Uterus (tissue), 3 donors: ENCODE measurements at regions not wholly inside any gene's neighbourhood (a gene's known extent, or its start where the extent isn't known, plus 50 kb on each side); places are given as distances from the start of the nearest gene placed in this dataset.

Source experiments
- DNase-seq, 2 donors: peaks; one replicate each; pipeline ENCODE4 v3.0.0-alpha.2; 2019 to 2020
- H3K27ac ChIP-seq, 2 donors: fragments of 200-600 bp; sonication (generic); 1 replicate in 1 of 2; 2 replicates in 1 of 2; pipeline ENCODE4 v1.5.1; 2016 to 2018
- H3K27me3 ChIP-seq, 2 donors: fragments of 200-600 bp; sonication (generic); one replicate each; pipeline ENCODE4 v1.5.1; 2018 to 2019; ENCODE audit warnings: control low read depth in 1 of 2
- H3K36me3 ChIP-seq, 2 donors: fragments of 200-600 bp; sonication (generic); one replicate each; pipeline ENCODE4 v1.5.1; 2019; ENCODE audit warnings: control low read depth in 1 of 2
- H3K4me1 ChIP-seq, 2 donors: fragments of 200-600 bp; sonication (generic); one replicate each; pipeline ENCODE4 v1.5.1; 2018 to 2019; ENCODE audit warnings: control low read depth in 1 of 2
- H3K4me3 ChIP-seq, 2 donors: fragments of 200-600 bp; sonication (generic); 1 replicate in 1 of 2; 2 replicates in 1 of 2; pipeline ENCODE4 v1.5.1; 2018 to 2019; ENCODE audit warnings: mild to moderate bottlenecking in 1 of 2
- H3K9me3 ChIP-seq, 2 donors: fragments of 200-600 bp; sonication (generic); one replicate each; pipeline ENCODE4 v1.5.1; 2019; ENCODE audit warnings: control low read depth in 1 of 2
- CTCF ChIP-seq, 4 experiments: fragments of 200-600 bp in 2 of 4; fragments of 450-650 bp in 2 of 4; sonication (generic) in 2 of 4; IDR thresholded peaks; one replicate each; pipeline ENCODE4 v1.5.1; 2016 to 2019; ENCODE audit warnings: antibody characterized with exemption in 4 of 4, mild to moderate bottlenecking in 2 of 4, moderate library complexity in 1 of 4
- POLR2A ChIP-seq, 2 donors: fragments of 450-650 bp; IDR thresholded peaks; one replicate each; pipeline ENCODE4 v1.6.1; 2016; ENCODE audit warnings: antibody characterized with exemption in 2 of 2, mild to moderate bottlenecking in 1 of 2, moderate library complexity in 1 of 2
- intact Hi-C: fragments of 100-400 bp; cut with DNase I; formaldehyde crosslinking; loops from one replicate; pipeline ENCODE4 v1.15.1; 2023; ENCODE audit warnings: low total_unique reads
- donor health status: DM: yes; HTN: yes; CAD: no.

- H3K27ac ChIP-seq: no peak overlapping the region
These were observed 239.2 kb upstream of the SASH1 start for GRCh38 chr6:148103436-148103835.

GRCh38 chr6:148104131-148104530 lies 238.5 kb upstream of the SASH1 start:
- Histone ChIP-seq H3K27ac (no peak overlapping the region), H3K36me3 (no peaks in the 10 kb centered on the region), H3K27me3 (no peaks in the 10 kb centered on the region), H3K4me3 (no peak overlapping the region), H3K9me3 (no peaks in the 10 kb centered on the region), H3K4me1 (no peaks in the 10 kb centered on the region)
- TF ChIP-seq POLR2A (IDR thresholded peaks at IDR 0.05) (no peak), CTCF (IDR thresholded peaks at IDR 0.05) (no peak)
- intact Hi-C loops: no loop called here
- no peak for DNase-seq

More at GRCh38 chr6:148103436-148103835, 239.2 kb upstream of the SASH1 start:
- no peak overlapping the region for H3K4me3 ChIP-seq
- intact Hi-C loops: no loop called here
- H3K27me3 ChIP-seq: no peaks in the 10 kb centered on the region
- H3K9me3 ChIP-seq: no peaks in the 10 kb centered on the region
- DNase-seq: no peak
- no peak for TF ChIP-seq CTCF (IDR thresholded peaks at IDR 0.05)
- no peak for TF ChIP-seq POLR2A (IDR thresholded peaks at IDR 0.05)
- no peaks in the 10 kb centered on the region for H3K4me1 ChIP-seq
- H3K36me3 ChIP-seq: no peaks in the 10 kb centered on the region

- Histone ChIP-seq H3K4me3 (no peak overlapping the region), H3K4me1 (no peaks in the 10 kb centered on the region), H3K27ac (no peak overlapping the region), H3K27me3 (no peaks in the 10 kb centered on the region), H3K9me3 (no peaks in the 10 kb centered on the region), H3K36me3 (no peaks in the 10 kb centered on the region)
- TF ChIP-seq POLR2A (IDR thresholded peaks at IDR 0.05) (no peak), CTCF (IDR thresholded peaks at IDR 0.05) (no peak)
- intact Hi-C loops: no loop called here
- no peak for DNase-seq
These were observed 236.9 kb upstream of the SASH1 start for GRCh38 chr6:148105695-148106094.

GRCh38 chr6:148107911-148108310 lies 234.7 kb upstream of the SASH1 start:
- no peaks in the 10 kb centered on the region for H3K36me3 ChIP-seq
- intact Hi-C loops: no loop called here
- DNase-seq: no peak
- TF ChIP-seq POLR2A (IDR thresholded peaks at IDR 0.05): no peak
- no peak for TF ChIP-seq CTCF (IDR thresholded peaks at IDR 0.05)
- H3K27ac ChIP-seq: no peak overlapping the region
- no peaks in the 10 kb centered on the region for H3K4me1 ChIP-seq
- H3K9me3 ChIP-seq: no peaks in the 10 kb centered on the region
- H3K27me3 ChIP-seq: no peaks in the 10 kb centered on the region
- no peak overlapping the region for H3K4me3 ChIP-seq

GRCh38 chr6:148109732-148110131 lies 232.9 kb upstream of the SASH1 start:
- TF ChIP-seq CTCF (IDR thresholded peaks at IDR 0.05) (no peak), POLR2A (IDR thresholded peaks at IDR 0.05) (no peak)
- H3K36me3 ChIP-seq: no peaks in the 10 kb centered on the region
- DNase-seq: no peak
- H3K4me3 ChIP-seq: no peak overlapping the region
- no peaks in the 10 kb centered on the region for H3K9me3 ChIP-seq
- intact Hi-C loops: no loop called here
- H3K4me1 ChIP-seq: no peaks in the 10 kb centered on the region
- H3K27ac ChIP-seq: no peak overlapping the region
- H3K27me3 ChIP-seq: no peaks in the 10 kb centered on the region
